Ovary (tissue), 7 donors: ENCODE measurements at regions not wholly inside any gene's neighbourhood (a gene's known extent, or its start where the extent isn't known, plus 50 kb on each side); places are given as distances from the start of the nearest gene placed in this dataset.

ENCODE experiments used
- DNase-seq, 5 donors: peaks; one replicate each; pipeline ENCODE4 v3.0.0-alpha.2; 2019 to 2020
- H3K27ac ChIP-seq, 2 donors: fragments of 200-600 bp; one replicate each; pipeline versions ENCODE4 v1.5.1 to v1.8.0; 2019 to 2022
- H3K27me3 ChIP-seq: fragments of 200-600 bp; one replicate; pipeline ENCODE4 v1.8.0; 2022
- H3K36me3 ChIP-seq: fragments of 200-600 bp; sonication (generic); one replicate; pipeline ENCODE4 v1.5.1; 2019
- H3K4me1 ChIP-seq: one replicate; pipeline ENCODE4 v1.8.1; 2013; ENCODE audit warnings: mild to moderate bottlenecking, moderate library complexity; ENCODE audit not compliant: insufficient read depth
- H3K4me3 ChIP-seq: fragments of 200-600 bp; sonication (generic); one replicate; pipeline ENCODE4 v1.5.1; 2017
- H3K9me3 ChIP-seq, 2 donors: fragments of 200-600 bp in 1 of 2; sonication (generic) in 1 of 2; one replicate each; pipeline versions ENCODE4 v1.5.1 to v1.8.1; 2013 to 2019; ENCODE audit warnings: mild to moderate bottlenecking in 1 of 2, moderate library complexity in 1 of 2
- CTCF ChIP-seq, 3 donors: fragments of 450-650 bp in 2 of 3; fragments of 200-600 bp in 1 of 3; IDR thresholded peaks; one replicate each; pipeline versions ENCODE4 v1.5.1 to v1.8.0; 2016 to 2022; ENCODE audit warnings: antibody characterized with exemption in 3 of 3, mild to moderate bottlenecking in 1 of 3
- EP300 ChIP-seq: sonication (generic); formaldehyde crosslinking; IDR thresholded peaks from one replicate; pipeline ENCODE4 v1.6.1; 2017; ENCODE audit warnings: antibody characterized with exemption
- POLR2A ChIP-seq: fragments of 450-650 bp; IDR thresholded peaks from one replicate; pipeline ENCODE4 v1.6.1; 2017; ENCODE audit warnings: antibody characterized with exemption, mild to moderate bottlenecking, moderate library complexity
- WGBS, 3 donors: extraction: QIAGEN DNeasy Blood & Tissue Kit in 1 of 3; methylation state at CpG; one replicate each; pipeline versions ENCODE4 v1.1.5 to v1.1.7; 2013 to 2017; 5-methylcytosine and 5-hydroxymethylcytosine counted together
- intact Hi-C, 4 donors: fragments of 100-400 bp; cut with DNase I; formaldehyde crosslinking; loops; one replicate each; pipeline versions ENCODE4 v1.11.0 to v1.15.1; 2022 to 2023
- donor health status: DM: no; HTN: no; CAD: no; lungs with moderate emphysema.
- donor health status: DM: no; HTN: no; CAD: no.
- donor health status: Bipolar disorder and iron deficiency.
- donor health status: DM: no; HTN: no; CAD: no.
- donor health status: DM: yes; HTN: yes; CAD: no.

DNA sequence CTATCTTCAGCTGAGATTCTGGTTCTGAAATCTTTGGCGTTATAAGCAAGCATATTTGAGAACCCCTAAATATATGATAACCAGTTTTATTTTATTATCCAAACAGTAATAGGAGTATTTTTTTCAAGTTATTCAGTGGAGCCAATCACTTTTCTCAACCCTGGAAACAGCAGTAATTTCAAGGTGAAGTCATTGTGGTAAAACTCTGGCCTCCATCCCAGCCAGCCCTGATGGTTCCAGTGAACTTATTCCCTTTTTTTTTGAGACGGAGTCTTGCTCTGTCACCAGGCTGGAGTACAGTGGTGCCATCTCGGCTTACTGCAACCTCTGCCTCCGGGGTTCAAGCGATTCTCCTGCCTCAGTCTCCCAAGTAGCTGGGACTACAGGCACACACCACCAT, 545.4 kb upstream of the IL12A start:
- TF ChIP-seq POLR2A (no peak), CTCF (IDR thresholded peaks at IDR 0.05) (no peak), EP300 (no peak)
- WGBS, 3 donors, result 81 to 90% (median 85%) methylated on average over 5 of the region's 5 CpGs
- intact Hi-C loops, result no loop called here

GRCh38 chr3:159447841-159448240, 540.8 kb upstream of the IL12A start:
- H3K4me3 ChIP-seq, result no peak overlapping the region
- no peak for DNase-seq
- no peak for TF ChIP-seq EP300
- TF ChIP-seq POLR2A, result no peak
- no peak for TF ChIP-seq CTCF (IDR thresholded peaks at IDR 0.05)
- H3K36me3 ChIP-seq, result no peaks in the 10 kb centered on the region
- intact Hi-C loops, result no loop called here
- no peak overlapping the region for H3K27ac ChIP-seq
- H3K4me1 ChIP-seq, result no peaks in the 10 kb centered on the region
- 57 to 88% (median 78%) methylated on average over 3 of the region's 3 CpGs for WGBS, 3 donors
- no peaks in the 10 kb centered on the region for H3K9me3 ChIP-seq
- no peaks in the 10 kb centered on the region for H3K27me3 ChIP-seq

More for the DNA sequence above, 545.4 kb upstream of the IL12A start:
- no peak for DNase-seq
- Histone ChIP-seq H3K9me3 (no peaks in the 10 kb centered on the region), H3K4me1 (no peaks in the 10 kb centered on the region), H3K36me3 (no peaks in the 10 kb centered on the region), H3K27ac (no peak overlapping the region), H3K4me3 (no peak overlapping the region), H3K27me3 (no peaks in the 10 kb centered on the region)

DNA sequence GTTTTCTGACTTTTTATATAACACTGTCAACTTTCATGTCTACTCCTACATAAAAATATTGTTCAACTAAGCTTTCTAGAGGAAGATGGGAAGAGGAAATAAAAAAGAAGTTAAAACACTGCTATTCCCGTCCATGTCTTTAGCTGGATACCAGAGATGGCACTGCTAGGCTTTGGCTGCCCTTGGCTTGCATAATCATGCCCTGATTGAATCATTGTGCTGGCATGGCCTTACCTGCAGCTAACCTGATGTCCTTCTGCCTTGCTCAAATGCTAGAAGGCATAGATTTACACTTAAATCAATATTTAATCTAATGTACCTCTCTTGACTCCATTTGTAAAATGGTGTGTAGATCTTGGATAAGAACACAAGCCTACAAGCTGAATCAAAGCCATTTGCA, 539.7 kb upstream of the IL12A start:
- 63 to 83% (median 73%) methylated on average over 1 of the region's 1 CpG for WGBS, 3 donors
- no peak overlapping the region for H3K27ac ChIP-seq
- no peaks in the 10 kb centered on the region for H3K4me1 ChIP-seq
- H3K27me3 ChIP-seq, result no peaks in the 10 kb centered on the region
- no peaks in the 10 kb centered on the region for H3K36me3 ChIP-seq
- TF ChIP-seq POLR2A (no peak), CTCF (IDR thresholded peaks at IDR 0.05) (no peak), EP300 (no peak)
- no peaks in the 10 kb centered on the region for H3K9me3 ChIP-seq
- DNase-seq, result no peak
- intact Hi-C loops, result no loop called here
- H3K4me3 ChIP-seq, result no peak overlapping the region

- H3K36me3 ChIP-seq, result no peaks in the 10 kb centered on the region
- H3K27me3 ChIP-seq, result no peaks in the 10 kb centered on the region
- H3K9me3 ChIP-seq, result no peaks in the 10 kb centered on the region
- TF ChIP-seq CTCF (IDR thresholded peaks at IDR 0.05) (no peak), POLR2A (no peak), EP300 (no peak)
- no peak overlapping the region for H3K27ac ChIP-seq
- 79 to 86% (median 82%) methylated on average over 3 of the region's 3 CpGs for WGBS, 3 donors
- no peak for DNase-seq
- no peaks in the 10 kb centered on the region for H3K4me1 ChIP-seq
- H3K4me3 ChIP-seq, result no peak overlapping the region
- intact Hi-C loops, result no loop called here
Measured at GRCh38 chr3:159451067-159451466, 537.6 kb upstream of the IL12A start.

DNA sequence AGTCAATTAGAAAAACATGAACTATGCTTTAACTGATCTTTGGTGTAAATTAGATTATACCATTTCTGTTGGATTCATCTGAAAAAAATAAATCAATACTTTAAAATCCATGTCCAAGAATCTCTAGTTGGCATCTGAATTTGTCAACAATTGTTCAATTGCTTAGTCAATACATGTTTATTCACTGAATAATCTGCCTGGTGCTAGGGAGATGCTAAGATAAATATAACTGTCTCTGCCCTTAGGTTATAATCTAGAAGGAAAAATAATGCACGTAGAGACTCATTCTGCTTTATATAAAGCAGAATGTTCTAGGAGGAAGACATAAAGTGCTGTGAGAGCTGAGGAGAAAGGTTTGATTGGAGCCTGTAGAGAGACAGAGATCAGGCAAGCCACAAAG, 537.2 kb upstream of the IL12A start:
- Histone ChIP-seq H3K4me3 (no peak overlapping the region), H3K27ac (no peak overlapping the region), H3K4me1 (no peaks in the 10 kb centered on the region), H3K9me3 (no peaks in the 10 kb centered on the region), H3K36me3 (no peaks in the 10 kb centered on the region), H3K27me3 (no peaks in the 10 kb centered on the region)
- WGBS, 3 donors, result 60 to 78% (median 64%) methylated on average over 1 of the region's 1 CpG
- DNase-seq, result no peak
- intact Hi-C loops, result no loop called here
- no peak for TF ChIP-seq POLR2A
- no peak for TF ChIP-seq CTCF (IDR thresholded peaks at IDR 0.05)
- TF ChIP-seq EP300, result no peak
